Activated CD4-positive, alpha-beta T cell treated with anti-CD3 and anti-CD28 coated beads for 36 hours (primary cell): ENCODE measurements at regions not wholly inside any gene's neighbourhood (a gene's known extent, or its start where the extent isn't known, plus 50 kb on each side); places are given as distances from the start of the nearest gene placed in this dataset.

Source experiments
- ATAC-seq: fragments of 200-7000 bp; cut with Tn5 transposase; one replicate; pipeline ENCODE4 v1.10.0; 2021; ENCODE audit warnings: mild to moderate bottlenecking, moderate library complexity
- CTCF ChIA-PET: fragments of 350-600 bp; sonication (Branson Sonifier 250); formaldehyde crosslinking; loops from one replicate; lab custom pipeline; 2021; ENCODE audit warnings: antibody characterized with exemption; lab: Charles Lee
- POLR2A ChIA-PET: fragments of 350-600 bp; sonication (Branson Sonifier 250); formaldehyde crosslinking; loops from one replicate; lab custom pipeline; 2021; ENCODE audit warnings: antibody characterized with exemption, inconsistent platforms; lab: Charles Lee
- DNase-seq: peaks from one replicate; pipeline ENCODE4 v3.0.0-alpha.2; 2020
- H3K27ac Mint-ChIP-seq: one replicate; pipeline ENCODE4 v1.8.0; 2021; ENCODE audit warnings: mixed read lengths
- H3K27me3 Mint-ChIP-seq: one replicate; pipeline ENCODE4 v1.8.0; 2021; ENCODE audit warnings: mixed read lengths
- H3K36me3 Mint-ChIP-seq: one replicate; pipeline ENCODE4 v1.8.0; 2021; ENCODE audit warnings: low read depth, mixed read lengths
- H3K4me1 Mint-ChIP-seq: one replicate; pipeline ENCODE4 v1.8.0; 2021; ENCODE audit warnings: mixed read lengths
- H3K4me3 Mint-ChIP-seq: one replicate; pipeline ENCODE4 v1.8.0; 2021; ENCODE audit warnings: mild to moderate bottlenecking, moderate library complexity, mixed read lengths
- H3K9me3 Mint-ChIP-seq: one replicate; pipeline ENCODE4 v1.8.0; 2021; ENCODE audit warnings: low read depth, mixed read lengths
- intact Hi-C, 2 experiments: fragments of 100-400 bp; cut with DNase I in 1 of 2; cut with micrococcal nuclease in 1 of 2; formaldehyde crosslinking; loops; one replicate each; pipeline versions ENCODE4 v1.14.2 to v1.15.1; 2022 to 2024; cut with DNase I, micrococcal nuclease

GRCh38 chr7:28266402-28266801 is 85.8 kb upstream of the JAZF1 start:
- CTCF ChIA-PET, result interaction anchor here (0.6 to 1.0 kb wide), 2 partner anchors 31 to 119 kb away, joined by 3 read pairs; no protein-coding TSS in a partner anchor
- Mint-ChIP-seq H3K9me3 (no peaks in the 10 kb centered on the region), H3K27ac (no peak overlapping the region), H3K36me3 (no peaks in the 10 kb centered on the region), H3K27me3 (peaks cover 40% of the 10 kb centered on the region), H3K4me1 (peaks cover 9% of the 10 kb centered on the region), H3K4me3 (no peak overlapping the region)
- POLR2A ChIA-PET, result no interaction called here
- no peak for ATAC-seq
- no peak for DNase-seq
- intact Hi-C loops, result no loop called here

GRCh38 chr7:28267012-28267411 is 86.4 kb upstream of the JAZF1 start:
- ATAC-seq, result no peak
- CTCF ChIA-PET, result interaction anchor here (1.0 kb wide), 1 partner anchor 30 kb away, joined by 3 read pairs; no protein-coding TSS in a partner anchor
- H3K27me3 Mint-ChIP-seq, result peaks cover 39% of the 10 kb centered on the region
- H3K9me3 Mint-ChIP-seq, result no peaks in the 10 kb centered on the region
- POLR2A ChIA-PET, result interaction anchor here (0.6 kb wide), 1 partner anchor 176 kb away, joined by 3 read pairs; no protein-coding TSS in a partner anchor
- no peaks in the 10 kb centered on the region for H3K36me3 Mint-ChIP-seq
- peaks cover 9% of the 10 kb centered on the region for H3K4me1 Mint-ChIP-seq
- intact Hi-C loops, result no loop called here
- no peak overlapping the region for H3K4me3 Mint-ChIP-seq
- H3K27ac Mint-ChIP-seq, result no peak overlapping the region
- no peak for DNase-seq

GRCh38 chr7:28269700-28270361 is 89.2 kb upstream of the JAZF1 start:
- ChIA-PET CTCF (interaction anchor here (1.2 kb wide), 1 partner anchor 27 kb away, joined by 4 read pairs; no protein-coding TSS in a partner anchor), POLR2A (no interaction called here)
- H3K4me1 Mint-ChIP-seq, result peaks cover 12% of the 10 kb centered on the region
- no peak overlapping the region for H3K4me3 Mint-ChIP-seq
- peaks cover 34% of the 10 kb centered on the region for H3K27me3 Mint-ChIP-seq
- no peaks in the 10 kb centered on the region for H3K36me3 Mint-ChIP-seq
- DNase-seq (no peak), ATAC-seq (no peak)
- intact Hi-C loops, result no loop called here
- no peak overlapping the region for H3K27ac Mint-ChIP-seq
- H3K9me3 Mint-ChIP-seq, result peaks cover 4% of the 10 kb centered on the region

- CTCF ChIA-PET, result interaction anchor here (1.2 kb wide), 1 partner anchor 26 kb away, joined by 4 read pairs; no protein-coding TSS in a partner anchor
- Mint-ChIP-seq H3K27me3 (peaks cover 37% of the 10 kb centered on the region), H3K36me3 (no peaks in the 10 kb centered on the region), H3K4me3 (no peak overlapping the region), H3K4me1 (peaks cover 12% of the 10 kb centered on the region), H3K9me3 (peaks cover 4% of the 10 kb centered on the region), H3K27ac (no peak overlapping the region)
- DNase-seq, result no peak
- intact Hi-C loops, result no loop called here
- no peak for ATAC-seq
- POLR2A ChIA-PET, result no interaction called here
Observed at GRCh38 chr7:28270536-28270935, 89.9 kb upstream of the JAZF1 start.

GRCh38 chr7:28272461-28272877 is 91.9 kb upstream of the JAZF1 start:
- ChIA-PET CTCF (no interaction called here), POLR2A (no interaction called here)
- intact Hi-C loops, result no loop called here
- Mint-ChIP-seq H3K4me3 (no peak overlapping the region), H3K36me3 (no peaks in the 10 kb centered on the region), H3K9me3 (peaks cover 4% of the 10 kb centered on the region), H3K4me1 (peaks cover 10% of the 10 kb centered on the region), H3K27ac (no peak overlapping the region), H3K27me3 (peaks cover 44% of the 10 kb centered on the region)
- ATAC-seq, result no peak
- peak; percentile 51 for DNase-seq

GRCh38 chr7:28276298-28276697 is 95.7 kb upstream of the JAZF1 start:
- Mint-ChIP-seq H3K36me3 (no peaks in the 10 kb centered on the region), H3K27me3 (peaks cover 24% of the 10 kb centered on the region), H3K4me1 (peaks cover 3% of the 10 kb centered on the region), H3K9me3 (peaks cover 4% of the 10 kb centered on the region), H3K27ac (no peak overlapping the region), H3K4me3 (no peak overlapping the region)
- no peak for DNase-seq
- intact Hi-C loops, result no loop called here
- CTCF ChIA-PET, result no interaction called here
- POLR2A ChIA-PET, result no interaction called here
- ATAC-seq, result no peak

- Mint-ChIP-seq H3K36me3 (no peaks in the 10 kb centered on the region), H3K4me3 (no peak overlapping the region), H3K27me3 (peaks cover 25% of the 10 kb centered on the region), H3K27ac (no peak overlapping the region), H3K9me3 (peaks cover 4% of the 10 kb centered on the region), H3K4me1 (peaks cover 2% of the 10 kb centered on the region)
- no peak for DNase-seq
- intact Hi-C loops, result no loop called here
- POLR2A ChIA-PET, result no interaction called here
- no peak for ATAC-seq
- CTCF ChIA-PET, result no interaction called here
Observed at GRCh38 chr7:28277364-28277763, 96.8 kb upstream of the JAZF1 start.

- Mint-ChIP-seq H3K4me3 (no peak overlapping the region), H3K27me3 (peaks cover 23% of the 10 kb centered on the region), H3K4me1 (no peaks in the 10 kb centered on the region), H3K27ac (no peak overlapping the region), H3K9me3 (peaks cover 4% of the 10 kb centered on the region), H3K36me3 (no peaks in the 10 kb centered on the region)
- DNase-seq (no peak), ATAC-seq (no peak)
- ChIA-PET CTCF (no interaction called here), POLR2A (no interaction called here)
- intact Hi-C loops, result no loop called here
Observed at GRCh38 chr7:28277958-28278357, 97.4 kb upstream of the JAZF1 start.

GRCh38 chr7:28280516-28280915 is 99.9 kb upstream of the JAZF1 start:
- H3K4me3 Mint-ChIP-seq, result no peak overlapping the region
- CTCF ChIA-PET, result no interaction called here
- POLR2A ChIA-PET, result no interaction called here
- no peak overlapping the region for H3K27ac Mint-ChIP-seq
- no peaks in the 10 kb centered on the region for H3K36me3 Mint-ChIP-seq
- intact Hi-C loops, result no loop called here
- H3K4me1 Mint-ChIP-seq, result no peaks in the 10 kb centered on the region
- H3K27me3 Mint-ChIP-seq, result peaks cover 24% of the 10 kb centered on the region
- DNase-seq (no peak), ATAC-seq (no peak)
- no peaks in the 10 kb centered on the region for H3K9me3 Mint-ChIP-seq

GRCh38 chr7:28290496-28290895 is 109.9 kb upstream of the JAZF1 start:
- no peak for ATAC-seq
- CTCF ChIA-PET, result interaction anchor here (1.2 to 1.6 kb wide), 3 partner anchors 11 to 73 kb away, joined by 3 to 4 read pairs (median 3); no protein-coding TSS in a partner anchor
- H3K4me3 Mint-ChIP-seq, result no peak overlapping the region
- H3K36me3 Mint-ChIP-seq, result no peaks in the 10 kb centered on the region
- intact Hi-C loops, result no loop called here
- DNase-seq, result no peak
- no peaks in the 10 kb centered on the region for H3K9me3 Mint-ChIP-seq
- POLR2A ChIA-PET, result no interaction called here
- H3K4me1 Mint-ChIP-seq, result peaks cover 20% of the 10 kb centered on the region
- H3K27ac Mint-ChIP-seq, result no peak overlapping the region
- peaks cover 19% of the 10 kb centered on the region for H3K27me3 Mint-ChIP-seq

- Mint-ChIP-seq H3K4me3 (no peak overlapping the region), H3K9me3 (no peaks in the 10 kb centered on the region), H3K27ac (no peak overlapping the region), H3K27me3 (peaks cover 19% of the 10 kb centered on the region), H3K4me1 (peaks cover 20% of the 10 kb centered on the region), H3K36me3 (no peaks in the 10 kb centered on the region)
- POLR2A ChIA-PET, result interaction anchor here (0.5 kb wide), 1 partner anchor 144 kb away, joined by 6 read pairs; no protein-coding TSS in a partner anchor
- ATAC-seq (no peak), DNase-seq (no peak)
- intact Hi-C loops, result no loop called here
- CTCF ChIA-PET, result interaction anchor here (0.7 kb wide), 1 partner anchor 243 kb away, joined by 3 read pairs; no protein-coding TSS in a partner anchor
Observed at GRCh38 chr7:28291559-28291958, 111.0 kb upstream of the JAZF1 start.
